ENCODE measurements at regions not wholly inside any gene's neighbourhood (a gene's known extent, or its start where the extent isn't known, plus 50 kb on each side); places are given as distances from the start of the nearest gene placed in this dataset.

GRCh38 chr6:139653111-139653510 is 278.7 kb upstream of the CITED2 start:
- no peak for DNase-seq (ENCODE audit: low read depth, low spot score)

GRCh38 chr6:139650941-139651340 is 276.5 kb upstream of the CITED2 start:
- no peak for DNase-seq (ENCODE audit: low read depth, low spot score)

- DNase-seq (ENCODE audit: low read depth, low spot score): no peak
Observed at GRCh38 chr6:139649732-139650131, 275.3 kb upstream of the CITED2 start.

- no peak for DNase-seq (ENCODE audit: low read depth, low spot score)
Observed at GRCh38 chr6:139649128-139649527, 274.7 kb upstream of the CITED2 start.

- no peak for DNase-seq (ENCODE audit: low read depth, low spot score)
Observed at GRCh38 chr6:139648430-139649000, 274.1 kb upstream of the CITED2 start.

- no peak for DNase-seq (ENCODE audit: low read depth, low spot score)
Observed at GRCh38 chr6:139647841-139648240, 273.4 kb upstream of the CITED2 start.

GRCh38 chr6:139647016-139647415 is 272.6 kb upstream of the CITED2 start:
- no peak for DNase-seq (ENCODE audit: low read depth, low spot score)

- no peak for DNase-seq (ENCODE audit: low read depth, low spot score)
Observed at GRCh38 chr6:139644821-139645220, 270.4 kb upstream of the CITED2 start.

- DNase-seq (ENCODE audit: low read depth, low spot score): no peak
Observed at GRCh38 chr6:139643986-139644385, 269.5 kb upstream of the CITED2 start.

GRCh38 chr6:139642346-139642745 is 267.9 kb upstream of the CITED2 start:
- no peak for DNase-seq (ENCODE audit: low read depth, low spot score)

- no peak for DNase-seq (ENCODE audit: low read depth, low spot score)
Observed at GRCh38 chr6:139641376-139641775, 266.9 kb upstream of the CITED2 start.

GRCh38 chr6:139640921-139641320 is 266.5 kb upstream of the CITED2 start:
- DNase-seq (ENCODE audit: low read depth, low spot score): no peak

GRCh38 chr6:139640448-139640847 is 266.0 kb upstream of the CITED2 start:
- DNase-seq (ENCODE audit: low read depth, low spot score): no peak

- DNase-seq (ENCODE audit: low read depth, low spot score): no peak
Observed at GRCh38 chr6:139639507-139639906, 265.1 kb upstream of the CITED2 start.

GRCh38 chr6:139638179-139638941 is 263.9 kb upstream of the CITED2 start:
- no peak for DNase-seq (ENCODE audit: low read depth, low spot score)

- DNase-seq (ENCODE audit: low read depth, low spot score): no peak
Observed at GRCh38 chr6:139637766-139638165, 263.3 kb upstream of the CITED2 start.

GRCh38 chr6:139636391-139636790 is 261.9 kb upstream of the CITED2 start:
- DNase-seq (ENCODE audit: low read depth, low spot score): no peak

GRCh38 chr6:139635401-139636130 is 261.1 kb upstream of the CITED2 start:
- no peak for DNase-seq (ENCODE audit: low read depth, low spot score)

GRCh38 chr6:139632840-139633239 is 258.4 kb upstream of the CITED2 start:
- DNase-seq (ENCODE audit: low read depth, low spot score): no peak

- DNase-seq (ENCODE audit: low read depth, low spot score): no peak
Observed at GRCh38 chr6:139628270-139628669, 253.8 kb upstream of the CITED2 start.

GRCh38 chr6:139627091-139627490 is 252.6 kb upstream of the CITED2 start:
- no peak for DNase-seq (ENCODE audit: low read depth, low spot score)

GRCh38 chr6:139625998-139626975 is 251.8 kb upstream of the CITED2 start:
- DNase-seq (ENCODE audit: low read depth, low spot score): no peak
